GM23338 (cell line): ENCODE measurements at regions not wholly inside any gene's neighbourhood (a gene's known extent, or its start where the extent isn't known, plus 50 kb on each side); places are given as distances from the start of the nearest gene placed in this dataset.

Experiments used
- ATAC-seq: fragments of 200-7000 bp; cut with Tn5 transposase; 3 replicates; pipeline ENCODE4 v1.9.1; 2020
- DNase-seq: peaks from one replicate; pipeline ENCODE4 v3.0.0-alpha.2; 2015; ENCODE audit warnings: low spot score
- H2AFZ ChIP-seq: fragments of 200-600 bp; sonication (generic); 2 replicates; pipeline ENCODE4 v1.8.0; 2016; ENCODE audit warnings: antibody characterized with exemption, mild to moderate bottlenecking, moderate library complexity
- H3F3A ChIP-seq: fragments of 200-600 bp; sonication (generic); replicated peaks from 2 replicates; pipeline ENCODE4 v1.8.0; 2017; ENCODE audit warnings: antibody characterized with exemption, mixed run types, low read depth
- H3K27ac ChIP-seq: fragments of 200-600 bp; sonication (generic); 2 replicates; pipeline ENCODE4 v1.6.1; 2016; ENCODE audit warnings: low read depth
- H3K27me3 ChIP-seq: fragments of 200-600 bp; sonication (generic); 2 replicates; pipeline ENCODE4 v1.8.0; 2016; ENCODE audit warnings: mild to moderate bottlenecking, mixed run types, moderate library complexity; ENCODE audit not compliant: insufficient read depth
- H3K36me3 ChIP-seq: fragments of 200-600 bp; sonication (generic); 2 replicates; pipeline ENCODE4 v1.8.0; 2016; ENCODE audit warnings: mild to moderate bottlenecking; ENCODE audit not compliant: insufficient read depth
- H3K4me1 ChIP-seq: fragments of 200-600 bp; sonication (generic); 2 replicates; pipeline ENCODE4 v1.8.0; 2016; ENCODE audit warnings: mild to moderate bottlenecking, moderate library complexity; ENCODE audit not compliant: insufficient read depth
- H3K4me2 ChIP-seq: fragments of 200-600 bp; sonication (generic); 2 replicates; pipeline ENCODE4 v1.7.1; 2017; ENCODE audit warnings: mixed run types
- H3K4me3 ChIP-seq: fragments of 200-600 bp; sonication (generic); 2 replicates; pipeline ENCODE4 v1.6.1; 2016; ENCODE audit warnings: mixed run types
- H3K79me2 ChIP-seq: fragments of 200-600 bp; sonication (generic); replicated peaks from 2 replicates; pipeline ENCODE4 v1.8.0; 2017; ENCODE audit warnings: mild to moderate bottlenecking; ENCODE audit not compliant: insufficient read depth
- H3K9me2 ChIP-seq: fragments of 200-600 bp; sonication (generic); 2 replicates; pipeline ENCODE4 v1.8.0; 2017; ENCODE audit not compliant: insufficient read depth
- H4K20me1 ChIP-seq: fragments of 200-600 bp; sonication (generic); replicated peaks from 2 replicates; pipeline ENCODE4 v1.8.0; 2017; ENCODE audit warnings: mild to moderate bottlenecking; ENCODE audit not compliant: insufficient read depth
- H3K27ac Mint-ChIP-seq: 2 replicates; pipeline ENCODE4 v1.8.0; 2020; ENCODE audit warnings: inconsistent platforms, mild to moderate bottlenecking, moderate library complexity, mixed read lengths
- H3K27me3 Mint-ChIP-seq: 3 replicates; pipeline ENCODE4 v1.8.0; 2022; ENCODE audit warnings: low read depth, mild to moderate bottlenecking, moderate library complexity, mixed read lengths, inconsistent platforms; ENCODE audit not compliant: insufficient read depth, poor library complexity
- H3K36me3 Mint-ChIP-seq: 3 replicates; pipeline ENCODE4 v1.8.0; 2021; ENCODE audit warnings: low read depth, mild to moderate bottlenecking, inconsistent platforms, moderate library complexity, mixed read lengths
- H3K4me1 Mint-ChIP-seq: 3 replicates; pipeline ENCODE4 v1.8.0; 2020; ENCODE audit warnings: mild to moderate bottlenecking, inconsistent platforms, mixed read lengths
- H3K4me3 Mint-ChIP-seq: 3 replicates; pipeline ENCODE4 v1.8.0; 2021; ENCODE audit warnings: moderate library complexity, mild to moderate bottlenecking, inconsistent platforms, mixed read lengths
- H3K9me3 Mint-ChIP-seq: 3 replicates; pipeline ENCODE4 v1.8.0; 2020; ENCODE audit warnings: moderate library complexity, mild to moderate bottlenecking, inconsistent platforms, mixed read lengths
- CREB1 ChIP-seq: fragments of 250-450 bp; sonication (Bioruptor Pico); IDR thresholded peaks from 2 replicates; pipeline ENCODE4 v1.5.0; 2020; ENCODE audit warnings: low read depth, mild to moderate bottlenecking, moderate library complexity
- ETS1 ChIP-seq: IDR thresholded peaks from 2 replicates; pipeline ENCODE4 v1.6.1; 2016; ENCODE audit warnings: antibody characterized with exemption
- EZH2 ChIP-seq: fragments of 200-600 bp; sonication (generic); IDR thresholded peaks from one replicate; pipeline ENCODE4 v1.8.0; 2017; ENCODE audit warnings: antibody characterized with exemption, mild to moderate bottlenecking, low read depth; ENCODE audit not compliant: unreplicated experiment
- EZH2phosphoT487 ChIP-seq: fragments of 200-600 bp; sonication (generic); IDR thresholded peaks from one replicate; pipeline ENCODE4 v1.8.1; 2018; ENCODE audit warnings: antibody characterized with exemption; ENCODE audit not compliant: unreplicated experiment
- JUNB ChIP-seq: IDR thresholded peaks from one replicate; pipeline ENCODE4 v1.6.1; 2016; ENCODE audit warnings: antibody characterized with exemption; ENCODE audit not compliant: unreplicated experiment
- NANOG ChIP-seq: IDR thresholded peaks from 2 replicates; pipeline ENCODE4 v1.6.1; 2016; ENCODE audit warnings: antibody characterized with exemption, borderline replicate concordance
- POLR2AphosphoS5 ChIP-seq: IDR thresholded peaks from 2 replicates; pipeline ENCODE4 v1.6.1; 2016; ENCODE audit warnings: antibody characterized with exemption, low read depth
- REST ChIP-seq: IDR thresholded peaks from one replicate; pipeline ENCODE4 v1.6.1; 2018; ENCODE audit warnings: antibody characterized with exemption; ENCODE audit not compliant: unreplicated experiment
- STAT1 ChIP-seq: IDR thresholded peaks from one replicate; pipeline ENCODE4 v1.6.1; 2016; ENCODE audit warnings: antibody characterized with exemption; ENCODE audit not compliant: unreplicated experiment
- ZNF114 ChIP-seq: fragments of 250-450 bp; sonication (Bioruptor Pico); IDR thresholded peaks from 2 replicates; pipeline ENCODE4 v1.5.0; 2020; ENCODE audit warnings: mild to moderate bottlenecking, moderate library complexity
- TF ChIP-seq, protein P1 (sequence below), 2 experiments: fragments of 200-600 bp in 1 of 2; sonication (generic) in 1 of 2; conservative IDR thresholded peaks; 2 replicates each; pipeline versions ENCODE4 v1.5.1 to v1.6.1; 2016 to 2017; ENCODE audit warnings: antibody characterized with exemption in 2 of 2, low read depth in 2 of 2, mild to moderate bottlenecking in 2 of 2, moderate library complexity in 1 of 2

DNA sequence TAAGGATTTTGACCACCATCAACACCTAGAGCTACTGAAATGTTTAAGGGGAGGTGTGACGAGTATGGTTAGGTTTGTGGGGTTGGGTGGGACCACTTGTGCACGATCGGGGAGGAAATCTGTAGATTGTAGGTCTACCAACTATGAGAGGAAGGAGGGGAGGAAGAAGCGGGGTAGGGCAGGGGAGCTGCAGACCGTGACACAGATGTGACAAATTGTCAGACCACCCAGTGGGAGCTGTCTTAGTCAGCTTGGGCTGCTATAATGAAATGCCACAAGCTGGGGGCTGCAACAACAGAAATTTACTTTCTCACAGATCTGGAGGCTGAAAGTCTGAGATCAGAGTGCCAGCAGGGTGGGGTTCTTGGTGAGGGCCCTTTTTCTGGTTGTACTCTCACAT lies 62.2 kb upstream of the ARGLU1 start:
- no peaks in the 10 kb centered on the region for H4K20me1 ChIP-seq
- no peaks in the 10 kb centered on the region for H3K9me3 Mint-ChIP-seq
- no peaks in the 10 kb centered on the region for H3F3A ChIP-seq
- no peaks in the 10 kb centered on the region for H3K27me3 ChIP-seq
- H3K4me2 ChIP-seq = no peak overlapping the region
- no peak overlapping the region for H2AFZ ChIP-seq
- no peak for ATAC-seq
- H3K27ac Mint-ChIP-seq = no peak overlapping the region
- no peak overlapping the region for H3K27ac ChIP-seq
- H3K4me1 Mint-ChIP-seq = no peaks in the 10 kb centered on the region
- H3K36me3 Mint-ChIP-seq = no peaks in the 10 kb centered on the region
- H3K4me3 Mint-ChIP-seq = no peak overlapping the region
- H3K4me3 ChIP-seq = no peak overlapping the region
- no peaks in the 10 kb centered on the region for H3K36me3 ChIP-seq
- TF ChIP-seq EZH2phosphoT487 = no peak
- TF ChIP-seq CREB1 = no peak
- no peak for TF ChIP-seq ZNF114 (CRISPR knock-in tag)
- TF ChIP-seq NANOG = no peak
- TF ChIP-seq, protein P1, sequence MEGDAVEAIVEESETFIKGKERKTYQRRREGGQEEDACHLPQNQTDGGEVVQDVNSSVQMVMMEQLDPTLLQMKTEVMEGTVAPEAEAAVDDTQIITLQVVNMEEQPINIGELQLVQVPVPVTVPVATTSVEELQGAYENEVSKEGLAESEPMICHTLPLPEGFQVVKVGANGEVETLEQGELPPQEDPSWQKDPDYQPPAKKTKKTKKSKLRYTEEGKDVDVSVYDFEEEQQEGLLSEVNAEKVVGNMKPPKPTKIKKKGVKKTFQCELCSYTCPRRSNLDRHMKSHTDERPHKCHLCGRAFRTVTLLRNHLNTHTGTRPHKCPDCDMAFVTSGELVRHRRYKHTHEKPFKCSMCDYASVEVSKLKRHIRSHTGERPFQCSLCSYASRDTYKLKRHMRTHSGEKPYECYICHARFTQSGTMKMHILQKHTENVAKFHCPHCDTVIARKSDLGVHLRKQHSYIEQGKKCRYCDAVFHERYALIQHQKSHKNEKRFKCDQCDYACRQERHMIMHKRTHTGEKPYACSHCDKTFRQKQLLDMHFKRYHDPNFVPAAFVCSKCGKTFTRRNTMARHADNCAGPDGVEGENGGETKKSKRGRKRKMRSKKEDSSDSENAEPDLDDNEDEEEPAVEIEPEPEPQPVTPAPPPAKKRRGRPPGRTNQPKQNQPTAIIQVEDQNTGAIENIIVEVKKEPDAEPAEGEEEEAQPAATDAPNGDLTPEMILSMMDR (conservative IDR thresholded peaks at IDR 0.05; ENCODE audit: low read depth in 2 of 2) = no peak
- no peak for TF ChIP-seq EZH2
- H3K9me2 ChIP-seq = peaks cover 8% of the 10 kb centered on the region
- no peak for DNase-seq
- H3K27me3 Mint-ChIP-seq = peaks cover 8% of the 10 kb centered on the region
- H3K4me1 ChIP-seq = no peaks in the 10 kb centered on the region
- H3K79me2 ChIP-seq = no peaks in the 10 kb centered on the region

DNA sequence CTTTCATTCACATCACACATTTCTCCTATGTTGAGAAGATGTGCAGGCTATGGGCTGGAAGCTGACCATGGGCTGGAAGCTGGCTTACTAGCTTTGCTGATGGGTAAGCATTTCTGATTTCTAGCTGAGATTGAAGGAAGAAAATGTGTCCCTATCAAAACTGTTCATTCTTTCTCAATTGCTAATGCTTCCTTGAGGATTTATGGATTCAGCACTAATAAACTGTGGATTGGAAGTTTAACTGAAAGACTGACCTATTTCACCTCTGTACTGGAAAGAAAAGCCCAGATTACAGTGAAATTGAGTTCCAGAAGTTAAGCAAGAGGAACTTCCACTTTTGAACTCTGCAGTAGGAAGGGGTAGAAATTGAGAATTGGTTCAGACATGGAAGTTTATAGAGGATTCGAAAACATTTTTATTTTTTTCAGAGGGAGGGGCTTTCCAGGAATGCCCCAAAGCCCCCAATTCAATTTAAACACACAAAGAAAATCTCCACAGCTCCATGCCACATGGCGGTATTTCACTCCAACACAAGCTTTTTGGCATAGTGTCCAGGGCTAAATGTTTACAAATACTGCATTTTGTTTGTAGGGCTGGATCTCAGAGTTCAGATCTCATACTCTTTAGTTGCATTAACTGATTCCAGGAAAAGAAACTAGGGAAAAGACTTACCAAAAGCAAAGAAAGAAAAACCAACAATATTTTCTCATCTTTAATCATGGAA lies 61.2 kb upstream of the ARGLU1 start:
- H3K9me3 Mint-ChIP-seq = no peaks in the 10 kb centered on the region
- no peak for DNase-seq
- H3K9me2 ChIP-seq = peaks cover 8% of the 10 kb centered on the region
- H3K79me2 ChIP-seq = no peaks in the 10 kb centered on the region
- no peak for ATAC-seq
- H3K27me3 Mint-ChIP-seq = peaks cover 7% of the 10 kb centered on the region
- no peaks in the 10 kb centered on the region for H3K27me3 ChIP-seq
- no peaks in the 10 kb centered on the region for H3K4me1 Mint-ChIP-seq
- no peaks in the 10 kb centered on the region for H3K4me1 ChIP-seq
- no peaks in the 10 kb centered on the region for H3F3A ChIP-seq
- no peak overlapping the region for H3K4me3 Mint-ChIP-seq
- H3K27ac Mint-ChIP-seq = no peak overlapping the region
- H3K36me3 Mint-ChIP-seq = no peaks in the 10 kb centered on the region
- H2AFZ ChIP-seq = no peak overlapping the region
- no peak overlapping the region for H3K27ac ChIP-seq
- H3K4me3 ChIP-seq = no peak overlapping the region
- H3K36me3 ChIP-seq = no peaks in the 10 kb centered on the region
- H3K4me2 ChIP-seq = no peak overlapping the region
- H4K20me1 ChIP-seq = no peaks in the 10 kb centered on the region
- TF ChIP-seq NANOG (no peak), ZNF114 (CRISPR knock-in tag) (no peak), POLR2AphosphoS5 (no peak), STAT1 (no peak), ETS1 (no peak), CREB1 (no peak), EZH2phosphoT487 (no peak), REST (no peak), JUNB (no peak)
- TF ChIP-seq, protein P1 (conservative IDR thresholded peaks at IDR 0.05; ENCODE audit: low read depth in 2 of 2) = no peak
